IMR-90 (cell line): ENCODE measurements at regions not wholly inside any gene's neighbourhood (a gene's known extent, or its start where the extent isn't known, plus 50 kb on each side); places are given as distances from the start of the nearest gene placed in this dataset.

ENCODE experiments used
- FOS ChIP-seq: fragments of 150-350 bp; IDR thresholded peaks from 2 replicates; pipeline ENCODE4 v1.6.1; 2016; ENCODE audit warnings: low read depth, low read length
- MAFK ChIP-seq: IDR thresholded peaks from 2 replicates; pipeline ENCODE4 v1.6.1; 2012; ENCODE audit warnings: low read depth, low read length, improper control_type of control experiment
- MAZ ChIP-seq: IDR thresholded peaks from 2 replicates; pipeline ENCODE4 v1.6.1; 2012; ENCODE audit warnings: low read depth, mild to moderate bottlenecking, low read length, improper control_type of control experiment, moderate library complexity, borderline replicate concordance
- POLR2A ChIP-seq: IDR thresholded peaks from 2 replicates; pipeline ENCODE4 v1.6.1; 2012; ENCODE audit warnings: mild to moderate bottlenecking, low read depth, low read length
- RCOR1 ChIP-seq: IDR thresholded peaks from 2 replicates; pipeline ENCODE4 v1.6.1; 2012; ENCODE audit warnings: mild to moderate bottlenecking, low read length, improper control_type of control experiment; ENCODE audit not compliant: insufficient replicate concordance
- RFX5 ChIP-seq: IDR thresholded peaks from 2 replicates; pipeline ENCODE4 v1.8.0; 2012; ENCODE audit warnings: low read depth, mild to moderate bottlenecking, low read length, moderate library complexity
- SMC3 ChIP-seq: fragments of 150-350 bp; IDR thresholded peaks from 2 replicates; pipeline ENCODE4 v1.6.1; 2016; ENCODE audit warnings: low read depth, mild to moderate bottlenecking, antibody characterized with exemption, low read length, moderate library complexity
- TF ChIP-seq, protein P1 (sequence below): conservative IDR thresholded peaks from 2 replicates; pipeline ENCODE4 v1.5.1; 2012; ENCODE audit warnings: mild to moderate bottlenecking, low read depth, low read length, improper control_type of control experiment
- TF ChIP-seq, protein P2 (sequence below): fragments of 150-350 bp; IDR thresholded peaks from 2 replicates; pipeline ENCODE4 v1.6.1; 2016; ENCODE audit warnings: low read depth, mild to moderate bottlenecking, low read length, moderate library complexity, borderline replicate concordance

DNA sequence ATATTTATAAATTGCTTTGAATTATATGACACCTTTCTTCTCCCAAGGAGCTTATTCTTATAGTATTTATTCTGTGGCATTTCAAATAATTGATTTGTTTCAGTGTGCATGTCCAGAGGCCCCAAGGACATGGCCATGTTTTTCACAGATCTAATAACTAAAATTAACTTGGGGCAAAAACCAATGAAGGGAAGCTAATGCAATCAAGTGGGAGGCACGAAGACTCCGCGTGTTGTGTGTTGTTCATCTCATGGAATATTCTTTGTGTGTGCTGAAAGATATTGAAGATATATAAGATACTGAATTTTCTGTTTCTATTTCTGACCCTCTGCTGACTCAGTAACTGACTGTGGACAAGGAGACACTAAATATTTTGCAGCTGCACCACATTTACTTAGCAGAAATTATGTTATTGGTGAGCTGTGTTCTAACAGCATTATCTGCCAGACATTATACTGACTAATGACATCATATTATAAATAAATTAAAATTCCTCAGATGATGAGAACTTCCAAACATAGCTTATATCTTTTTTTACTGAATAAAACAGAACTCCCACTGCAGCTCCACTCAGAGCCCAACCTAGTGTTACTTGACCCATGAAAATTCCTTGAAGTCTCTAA, 519.3 kb upstream of the CXADR start:
- TF ChIP-seq, protein P1, sequence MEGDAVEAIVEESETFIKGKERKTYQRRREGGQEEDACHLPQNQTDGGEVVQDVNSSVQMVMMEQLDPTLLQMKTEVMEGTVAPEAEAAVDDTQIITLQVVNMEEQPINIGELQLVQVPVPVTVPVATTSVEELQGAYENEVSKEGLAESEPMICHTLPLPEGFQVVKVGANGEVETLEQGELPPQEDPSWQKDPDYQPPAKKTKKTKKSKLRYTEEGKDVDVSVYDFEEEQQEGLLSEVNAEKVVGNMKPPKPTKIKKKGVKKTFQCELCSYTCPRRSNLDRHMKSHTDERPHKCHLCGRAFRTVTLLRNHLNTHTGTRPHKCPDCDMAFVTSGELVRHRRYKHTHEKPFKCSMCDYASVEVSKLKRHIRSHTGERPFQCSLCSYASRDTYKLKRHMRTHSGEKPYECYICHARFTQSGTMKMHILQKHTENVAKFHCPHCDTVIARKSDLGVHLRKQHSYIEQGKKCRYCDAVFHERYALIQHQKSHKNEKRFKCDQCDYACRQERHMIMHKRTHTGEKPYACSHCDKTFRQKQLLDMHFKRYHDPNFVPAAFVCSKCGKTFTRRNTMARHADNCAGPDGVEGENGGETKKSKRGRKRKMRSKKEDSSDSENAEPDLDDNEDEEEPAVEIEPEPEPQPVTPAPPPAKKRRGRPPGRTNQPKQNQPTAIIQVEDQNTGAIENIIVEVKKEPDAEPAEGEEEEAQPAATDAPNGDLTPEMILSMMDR = no peak
- TF ChIP-seq MAZ (no peak), SMC3 (no peak), RCOR1 (no peak), POLR2A (no peak), FOS (no peak), MAFK (no peak), RFX5 (no peak)
- TF ChIP-seq, protein P2, sequence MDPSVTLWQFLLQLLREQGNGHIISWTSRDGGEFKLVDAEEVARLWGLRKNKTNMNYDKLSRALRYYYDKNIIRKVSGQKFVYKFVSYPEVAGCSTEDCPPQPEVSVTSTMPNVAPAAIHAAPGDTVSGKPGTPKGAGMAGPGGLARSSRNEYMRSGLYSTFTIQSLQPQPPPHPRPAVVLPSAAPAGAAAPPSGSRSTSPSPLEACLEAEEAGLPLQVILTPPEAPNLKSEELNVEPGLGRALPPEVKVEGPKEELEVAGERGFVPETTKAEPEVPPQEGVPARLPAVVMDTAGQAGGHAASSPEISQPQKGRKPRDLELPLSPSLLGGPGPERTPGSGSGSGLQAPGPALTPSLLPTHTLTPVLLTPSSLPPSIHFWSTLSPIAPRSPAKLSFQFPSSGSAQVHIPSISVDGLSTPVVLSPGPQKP = no peak
